SK-N-DZ (cell line): ENCODE measurements at regions not wholly inside any gene's neighbourhood (a gene's known extent, or its start where the extent isn't known, plus 50 kb on each side); places are given as distances from the start of the nearest gene placed in this dataset.
"Not testable (repeated sequence)": the region's sequence is repeated elsewhere in the genome, so short reads cannot be mapped to it uniquely, and the experiment has no call there.

ENCODE experiments used
- DNase-seq: peaks from one replicate; pipeline ENCODE4 v3.0.0-alpha.2; 2015; ENCODE audit warnings: low spot score

DNA sequence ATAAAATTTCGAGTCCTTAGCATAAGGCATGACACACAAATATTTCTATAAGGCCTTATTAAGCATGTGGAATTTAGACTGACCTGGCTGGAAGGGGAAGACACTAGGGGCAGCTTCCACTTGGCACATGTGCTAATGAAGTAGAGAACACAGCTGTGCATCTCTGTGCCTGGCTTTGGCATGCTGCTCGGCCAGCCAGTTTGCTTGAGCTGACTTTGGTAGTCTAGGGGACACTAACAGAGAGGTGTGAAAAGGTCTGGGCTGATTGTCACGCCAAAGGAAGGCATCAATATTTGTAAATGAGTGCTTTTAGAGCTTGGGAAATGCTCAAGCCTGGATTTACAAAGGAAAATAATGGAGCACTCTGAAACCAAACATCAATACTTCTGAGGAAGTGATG, 723.7 kb downstream of the PRELID2 start:
- no peak for DNase-seq

DNA sequence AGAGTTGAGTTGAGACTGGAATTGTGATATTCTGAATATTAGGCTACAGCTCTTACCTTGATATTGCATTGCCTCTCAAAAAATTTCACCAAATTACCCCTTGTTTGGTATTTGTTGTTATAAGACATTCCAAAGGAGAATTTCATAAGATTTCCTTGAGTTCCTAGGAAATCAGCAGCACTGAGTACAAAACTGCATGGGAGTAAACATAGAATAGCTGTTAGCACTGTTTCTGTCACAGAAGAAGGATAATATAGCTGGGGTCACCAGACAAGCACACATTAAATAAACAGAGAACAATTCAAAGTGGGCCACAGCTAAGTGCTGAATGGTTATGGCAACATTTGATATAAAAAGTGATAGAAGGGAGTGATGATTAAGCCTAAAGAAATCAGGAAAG, 724.3 kb downstream of the PRELID2 start:
- no peak for DNase-seq

DNA sequence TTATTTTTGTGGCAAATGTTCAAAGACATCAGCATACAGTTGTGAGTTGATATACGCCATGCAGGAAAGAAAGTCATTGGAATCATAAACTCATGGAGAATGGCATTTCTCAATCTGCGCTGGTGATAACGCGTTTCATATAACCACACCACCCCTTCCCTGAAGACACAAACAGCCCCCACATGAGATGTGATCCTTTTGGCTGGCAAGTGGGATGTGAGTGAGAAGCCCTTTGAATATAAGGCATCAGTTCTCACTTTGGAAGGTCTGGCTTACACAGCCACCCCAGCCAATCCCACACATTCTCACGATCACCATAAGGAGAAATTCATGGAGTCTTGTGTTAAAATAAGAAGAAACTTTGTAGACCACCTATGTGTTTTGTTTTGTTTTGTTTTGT, 725.0 kb downstream of the PRELID2 start:
- DNase-seq, result no peak

DNA sequence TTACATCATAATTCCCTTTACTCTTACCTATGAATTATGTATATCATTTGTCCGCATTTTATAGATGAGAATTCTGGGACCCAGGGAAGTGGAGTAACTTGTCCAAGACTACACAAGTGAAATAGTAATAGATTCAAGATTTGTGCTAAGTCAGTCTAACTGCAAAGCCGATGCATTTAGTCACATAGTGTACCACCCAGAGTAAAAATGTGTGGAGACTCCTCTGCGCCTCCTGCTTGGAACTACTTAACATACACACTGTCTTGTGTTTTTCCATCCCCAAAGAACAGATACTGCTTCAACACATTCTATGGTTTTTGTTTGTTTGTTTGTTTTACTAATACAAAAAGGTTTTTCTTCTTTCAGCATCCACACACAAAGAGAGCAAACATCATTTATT, 729.8 kb downstream of the PRELID2 start:
- DNase-seq, result no peak

DNA sequence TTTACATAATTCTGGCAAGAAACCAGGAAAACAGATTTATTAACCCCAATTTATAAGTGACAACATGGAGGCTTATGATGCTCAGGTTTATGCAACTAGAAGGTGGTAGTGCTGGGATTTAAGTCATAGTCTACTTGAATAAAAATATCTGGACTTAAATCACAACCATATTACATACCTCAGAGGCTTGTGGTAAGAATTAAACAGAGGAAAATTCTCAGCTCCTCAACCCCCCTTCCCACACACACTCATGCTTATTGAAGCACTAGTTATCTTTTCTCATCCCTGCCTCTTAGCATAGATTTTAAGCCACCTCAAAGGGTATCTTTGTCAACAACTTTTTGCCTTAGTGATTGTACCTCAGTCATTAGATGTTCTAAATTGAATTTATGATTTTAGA, 731.0 kb downstream of the PRELID2 start:
- DNase-seq, result no peak

DNA sequence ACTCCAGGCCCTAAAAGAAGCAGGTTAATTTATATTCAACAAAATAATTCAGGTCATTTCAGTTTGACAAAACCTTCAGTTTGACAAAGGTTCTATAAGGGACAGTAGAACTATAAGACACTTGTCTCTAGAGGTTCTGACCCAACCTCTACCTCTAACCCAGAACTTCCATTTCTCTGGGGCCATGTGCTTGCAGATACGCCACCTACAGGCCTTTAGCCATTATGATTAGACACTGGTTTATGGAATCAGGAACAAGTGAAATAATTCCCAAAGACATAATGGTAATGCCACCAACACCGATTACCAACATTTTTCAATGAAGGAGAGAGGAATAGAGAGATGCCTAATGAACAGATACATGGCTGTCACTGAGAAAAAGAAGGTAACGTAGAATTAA, 733.9 kb downstream of the PRELID2 start:
- no peak for DNase-seq

DNA sequence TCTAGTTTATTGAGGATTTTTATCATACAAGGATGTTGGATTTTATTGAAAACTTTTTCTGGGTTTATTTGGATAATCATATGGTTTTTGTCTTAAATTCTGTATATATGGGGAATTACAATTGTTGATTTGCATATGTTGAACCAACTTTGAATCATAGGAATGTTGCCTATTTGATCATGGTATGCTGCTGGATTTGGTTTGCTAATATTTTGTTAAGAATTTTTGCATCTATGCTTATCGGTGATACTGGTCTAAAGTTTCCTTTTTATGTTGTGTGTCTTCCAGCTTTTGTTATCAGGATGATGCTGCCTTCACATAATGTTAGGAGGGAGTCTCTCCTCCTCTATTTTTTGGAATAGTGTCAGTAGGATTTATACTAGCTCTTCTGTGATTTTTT, 745.0 kb downstream of the PRELID2 start:
- DNase-seq, result no peak

DNA sequence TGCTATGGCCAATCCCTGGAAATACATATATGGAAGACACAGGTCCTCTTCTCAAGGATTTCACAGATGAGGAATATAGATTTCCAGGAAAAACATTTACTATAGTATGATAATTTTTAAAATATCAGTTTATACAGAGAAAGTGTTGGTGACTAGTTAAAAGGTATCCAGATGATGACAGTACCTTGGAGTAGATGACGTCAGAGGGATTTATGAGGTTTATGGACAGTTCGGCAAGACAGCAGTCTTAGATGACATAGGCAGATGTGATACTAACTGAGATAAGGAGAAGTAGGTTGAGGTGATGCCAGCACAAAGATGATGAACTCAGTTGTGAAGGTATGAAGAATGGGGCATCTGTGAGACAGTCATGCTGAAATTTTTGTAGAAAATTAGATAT, 750.3 kb downstream of the PRELID2 start:
- no peak for DNase-seq

DNA sequence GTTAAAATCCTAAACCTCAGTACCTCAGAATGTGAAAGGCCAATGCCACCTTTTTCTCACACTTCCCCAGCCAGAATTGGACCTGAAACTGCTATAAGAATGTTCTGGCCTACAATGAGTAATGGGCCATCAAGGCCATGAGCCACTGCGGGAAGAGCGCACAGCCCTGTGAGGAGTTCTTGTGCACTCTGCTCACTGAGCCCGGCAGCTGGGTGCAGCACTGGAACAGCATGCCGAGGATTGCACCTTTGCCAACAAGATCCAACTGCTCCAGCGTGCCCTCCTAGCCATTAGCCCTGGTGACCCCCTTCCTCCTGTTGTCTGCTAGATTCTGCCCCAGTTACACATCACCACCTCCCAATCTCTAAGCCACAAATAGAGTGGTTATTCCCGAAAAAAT, 758.1 kb downstream of the PRELID2 start:
- DNase-seq, result no peak

DNA sequence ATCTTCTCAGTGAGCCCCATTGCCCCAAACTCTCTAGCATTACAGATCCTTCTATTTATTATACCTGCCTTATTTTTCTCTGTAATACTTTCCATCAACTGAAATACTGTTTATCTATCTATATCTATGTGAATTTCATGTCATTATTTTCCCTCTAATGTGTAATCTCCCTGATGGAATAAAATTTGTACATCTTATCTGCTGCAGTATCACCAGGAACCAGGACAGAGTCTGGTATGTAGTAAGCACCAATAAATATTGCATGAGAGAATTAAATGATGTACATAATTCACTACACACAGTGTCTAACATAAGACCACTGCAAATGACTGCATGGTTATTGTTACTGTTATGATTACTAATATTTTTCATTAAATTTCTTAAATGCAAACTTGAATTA, 759.1 kb downstream of the PRELID2 start:
- no peak for DNase-seq

DNA sequence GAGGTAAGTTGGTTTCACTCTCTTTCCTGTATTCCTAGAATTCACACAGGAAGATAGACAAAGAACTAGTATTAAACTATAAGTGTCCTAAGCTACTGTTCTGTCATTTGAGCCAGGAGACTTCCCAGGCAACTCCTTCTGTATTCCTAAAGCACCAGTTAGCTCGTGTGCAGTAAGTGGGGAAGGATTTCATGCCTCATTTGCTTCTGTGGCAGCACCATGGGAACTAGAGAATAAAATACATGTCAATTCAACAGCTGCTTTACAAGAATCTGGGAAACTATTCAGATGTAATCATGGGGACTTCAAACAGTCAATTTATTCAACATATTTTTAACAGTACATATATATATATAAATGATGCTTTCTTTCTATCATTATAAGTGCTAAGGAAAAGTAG, 762.3 kb downstream of the PRELID2 start:
- no peak for DNase-seq

DNA sequence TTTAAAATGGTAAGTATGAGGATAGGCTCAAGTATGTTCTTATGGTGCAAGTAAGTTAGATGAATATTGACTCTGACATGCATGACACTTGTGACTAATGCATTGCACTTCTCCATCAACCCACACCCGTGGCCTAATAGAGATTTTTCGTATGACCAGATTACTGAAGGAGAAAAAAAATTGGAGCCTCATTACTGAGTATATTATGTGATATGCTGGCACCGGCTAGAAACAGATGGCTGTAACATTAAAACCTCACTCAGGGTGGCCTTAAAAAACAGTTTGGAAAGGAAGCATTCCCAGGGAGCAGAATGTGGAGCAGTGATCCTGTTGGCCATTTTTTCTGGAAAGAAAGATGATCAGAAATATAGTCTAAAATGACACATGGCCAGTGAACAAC, 766.4 kb downstream of the PRELID2 start:
- DNase-seq, result no peak

DNA sequence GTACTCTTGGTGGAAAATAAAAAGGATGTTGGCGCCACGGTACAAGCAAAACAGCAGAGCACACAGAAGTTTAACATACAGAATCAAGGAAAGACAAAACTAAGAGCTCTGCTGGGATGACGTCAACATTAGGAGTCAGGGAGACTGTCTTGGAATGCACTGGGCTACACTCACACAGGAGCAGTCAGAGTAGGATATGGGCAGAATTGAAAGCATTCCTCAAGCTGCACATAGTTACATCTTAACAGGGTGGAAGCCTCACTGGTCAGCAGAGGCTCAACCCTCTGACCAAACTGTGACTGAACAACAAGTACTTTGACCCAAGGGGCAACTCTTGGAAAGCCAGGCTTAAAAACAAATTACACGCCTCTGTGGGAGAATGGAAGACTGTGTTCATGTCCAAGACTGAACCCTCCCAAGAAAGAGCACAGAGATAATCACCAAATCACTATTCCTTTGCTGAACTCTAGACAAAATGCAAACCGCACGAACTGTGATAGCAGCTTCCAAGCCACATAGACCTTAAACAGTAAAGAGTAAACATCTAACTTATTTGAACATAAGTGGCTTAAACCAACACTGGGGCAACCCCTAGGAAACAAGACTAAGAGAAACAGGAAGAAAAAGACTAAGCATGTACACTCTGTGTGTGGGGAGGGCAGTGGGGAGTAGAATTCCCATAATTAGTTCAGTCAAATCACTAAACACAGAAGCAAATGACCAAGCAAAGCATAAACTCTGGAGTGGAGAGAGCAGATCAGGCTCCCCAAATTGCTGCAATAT, 772.7 kb downstream of the PRELID2 start:
- no peak for DNase-seq

DNA sequence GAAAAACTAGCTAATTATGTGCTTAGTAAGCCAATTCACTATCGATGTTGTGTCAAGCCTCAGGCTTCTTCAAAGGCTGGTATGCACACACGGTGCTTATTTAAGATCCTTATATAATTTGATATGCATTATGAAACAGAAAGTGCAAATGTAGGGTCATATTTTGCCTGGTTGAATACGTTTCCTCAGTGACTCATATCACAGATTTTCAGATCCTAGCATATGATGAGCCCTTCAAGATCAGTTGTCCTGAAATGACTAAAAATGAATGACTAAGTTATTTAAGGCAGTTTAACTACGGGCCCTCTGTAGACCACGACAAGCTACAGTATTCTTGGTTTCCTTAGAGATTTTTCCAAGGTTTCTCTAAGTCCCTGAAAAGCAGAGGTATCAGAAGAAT, 778.3 kb downstream of the PRELID2 start:
- DNase-seq, result no peak

DNA sequence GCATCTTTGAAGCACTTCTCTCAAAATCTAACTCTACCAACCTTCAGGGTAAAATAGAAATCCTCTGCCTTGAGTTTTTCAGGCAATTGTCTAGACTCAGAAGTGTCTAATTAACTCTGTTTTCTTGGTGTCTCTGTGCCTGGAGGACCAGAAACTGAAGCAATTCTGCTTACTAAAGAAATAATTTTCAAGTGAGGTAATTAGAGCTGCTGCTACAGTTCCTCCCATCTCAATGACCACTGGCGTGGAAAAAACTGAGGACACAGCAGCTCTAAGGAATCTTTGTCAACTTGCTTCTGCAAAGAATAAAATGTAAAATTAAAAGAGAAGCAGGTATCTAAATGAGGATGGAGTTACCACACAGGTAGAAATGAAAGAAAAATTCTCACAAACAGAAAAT, 785.0 kb downstream of the PRELID2 start:
- no peak for DNase-seq

DNA sequence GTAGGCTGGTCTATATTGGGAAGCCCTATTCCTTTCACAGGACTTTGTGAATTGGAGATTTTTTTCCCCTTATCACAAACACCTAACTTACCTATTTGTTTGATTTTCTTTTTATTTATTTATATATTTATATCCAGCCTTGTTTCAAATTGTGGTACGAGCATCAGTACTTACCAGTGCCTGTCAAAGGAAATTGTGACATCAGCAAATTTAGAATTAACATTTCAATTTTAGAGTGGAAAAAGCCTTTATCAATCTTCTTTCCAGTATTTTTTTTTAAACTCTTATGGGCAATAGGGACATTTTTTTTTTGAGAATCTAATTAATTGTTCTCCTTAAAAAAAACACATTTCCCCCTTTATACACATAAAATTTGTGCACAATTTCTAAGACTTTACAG, 790.2 kb downstream of the PRELID2 start:
- no peak for DNase-seq

DNA sequence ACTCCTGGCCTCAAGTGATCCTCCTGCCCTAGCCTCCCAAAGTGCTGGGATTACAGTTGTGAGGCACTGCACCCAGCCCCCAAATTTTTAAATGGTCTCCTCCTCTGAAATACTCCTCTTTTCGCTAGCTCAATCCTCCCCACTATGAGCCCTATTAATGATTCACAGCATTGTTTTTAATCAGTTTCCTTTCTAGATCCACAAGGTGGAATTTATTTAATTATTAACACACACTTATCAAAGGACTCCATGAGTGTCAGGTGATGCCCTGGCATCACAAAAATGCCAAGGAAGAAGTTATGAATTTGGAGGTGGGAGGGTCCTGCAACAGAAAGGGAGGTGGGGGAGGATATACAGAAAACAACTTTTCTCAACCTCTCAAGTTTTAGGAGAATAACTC, 806.5 kb downstream of the PRELID2 start:
- DNase-seq, result no peak

DNA sequence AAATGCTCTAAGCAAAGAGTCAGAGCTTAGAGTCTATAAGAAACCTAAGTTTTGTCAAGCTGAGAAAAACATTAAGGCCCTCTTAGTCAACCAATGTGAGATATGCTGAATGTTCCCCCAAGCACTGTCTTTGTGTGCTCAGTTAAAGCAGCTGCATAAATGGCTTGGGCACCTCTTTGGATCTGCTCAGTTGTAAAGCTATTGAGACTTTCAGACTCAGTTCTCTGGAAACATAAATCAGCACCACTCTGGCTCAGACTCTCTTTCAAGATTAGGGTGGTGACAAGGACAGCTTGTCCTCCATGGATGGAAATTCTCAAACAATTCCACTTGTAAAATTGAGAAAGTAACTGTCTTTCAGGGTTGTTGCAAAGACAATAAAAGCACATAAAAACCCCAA, 807.9 kb downstream of the PRELID2 start:
- DNase-seq, result no peak

DNA sequence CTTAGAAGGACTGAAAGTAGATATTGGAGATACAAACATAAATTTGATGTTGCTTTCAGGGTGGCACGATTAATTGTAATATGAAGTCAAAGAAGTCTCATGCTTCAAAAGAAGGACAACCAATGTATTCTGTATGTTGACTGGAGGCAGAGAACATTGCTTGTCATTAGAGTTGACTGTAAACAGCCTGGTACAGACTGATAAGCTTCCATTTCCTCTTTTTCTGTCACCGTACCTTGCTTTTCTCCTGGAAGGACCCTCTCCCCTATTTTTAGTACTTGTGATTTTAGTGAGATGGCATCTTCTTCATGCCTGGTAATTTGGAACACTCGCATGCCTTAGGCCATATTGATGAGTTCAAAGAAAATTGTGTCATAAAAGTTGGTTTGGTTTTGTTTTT, 809.4 kb downstream of the PRELID2 start:
- DNase-seq, result no peak

DNA sequence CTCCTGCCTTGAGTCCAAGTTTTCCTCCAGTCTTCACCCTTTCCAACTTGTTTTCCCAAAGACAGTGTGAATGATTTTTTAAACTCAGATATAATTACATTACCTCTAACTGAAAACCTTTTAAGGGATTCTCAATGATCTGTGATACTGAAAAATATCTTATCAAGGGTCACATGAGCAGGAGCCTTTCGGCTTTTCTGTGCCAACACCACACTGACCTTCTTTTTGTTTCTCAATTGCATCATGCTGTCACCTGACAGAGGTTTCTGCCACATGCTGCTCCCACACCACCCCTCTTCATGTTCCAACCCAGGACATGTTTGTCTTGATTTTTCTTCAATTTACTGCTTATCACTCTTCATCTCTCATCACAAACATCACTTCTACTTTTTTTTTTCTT, 820.0 kb downstream of the PRELID2 start:
- DNase-seq, result peak; percentile 62

DNA sequence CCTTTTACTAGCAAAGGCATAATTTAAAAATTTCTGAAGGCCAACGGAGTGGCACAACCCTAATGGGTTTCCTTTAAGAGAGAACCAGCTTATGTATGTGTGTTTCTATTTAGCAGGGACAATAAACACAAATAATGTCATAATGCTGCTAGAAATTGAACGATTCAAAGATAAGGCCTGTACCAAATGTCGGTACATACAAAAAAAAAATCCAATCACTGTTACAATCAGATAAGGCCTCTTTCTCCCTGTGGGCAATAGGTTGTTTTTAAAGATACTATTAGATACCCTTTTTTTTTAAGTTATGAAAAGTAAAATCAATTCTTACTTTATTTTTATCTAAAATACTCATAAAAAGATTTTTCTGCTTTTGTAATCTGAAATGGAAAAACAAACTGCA, 821.0 kb downstream of the PRELID2 start:
- DNase-seq, result peak; percentile 48

DNA sequence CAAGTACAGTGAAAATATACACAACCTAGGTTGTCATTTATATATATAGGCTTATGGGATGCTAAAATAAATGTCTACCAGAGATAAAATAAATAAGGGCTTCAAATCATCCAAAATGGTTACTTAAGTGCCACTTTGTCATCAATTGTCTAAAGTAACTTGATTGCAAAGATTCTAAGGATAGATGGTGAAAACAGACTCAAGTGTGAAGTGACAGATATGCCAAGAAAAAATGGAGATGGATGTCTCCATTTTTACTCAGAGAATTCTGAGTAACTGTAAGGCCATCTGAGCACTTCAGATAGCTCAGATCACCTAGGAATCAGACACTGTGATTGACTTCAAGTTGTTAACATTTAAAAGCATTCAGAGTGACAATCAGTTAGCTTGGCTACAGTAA, 824.3 kb downstream of the PRELID2 start:
- DNase-seq, result peak; percentile 75

DNA sequence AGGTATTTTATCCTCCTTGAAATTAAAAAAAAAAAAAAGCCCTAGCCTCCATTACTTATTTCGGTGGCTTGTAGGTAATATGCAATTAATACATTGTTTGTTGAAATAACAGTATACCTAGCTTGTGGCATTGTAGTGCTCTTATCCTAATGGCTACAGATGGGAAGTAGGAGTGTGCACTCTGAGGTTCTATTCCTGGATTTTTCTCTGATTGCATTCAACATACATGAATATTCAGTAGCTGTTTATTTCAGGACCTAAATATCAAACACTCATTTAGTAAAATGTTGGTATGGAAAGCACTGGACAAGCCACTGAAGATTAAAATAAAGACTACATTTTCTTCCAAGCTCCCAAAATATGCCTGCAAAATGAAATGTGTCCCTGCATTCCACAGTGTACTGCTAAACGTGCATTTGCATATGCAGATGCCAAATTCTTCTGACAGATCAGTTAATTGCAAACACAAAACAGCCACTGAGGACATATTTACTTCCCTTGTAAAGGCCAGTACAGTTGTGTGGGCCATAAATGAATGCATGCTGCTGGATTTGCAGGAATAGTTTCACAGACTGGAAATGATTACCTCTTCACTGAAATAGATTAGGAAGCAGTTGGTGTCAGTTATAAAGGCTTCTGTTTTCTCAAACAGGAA, 826.1 kb downstream of the PRELID2 start:
- no peak for DNase-seq

DNA sequence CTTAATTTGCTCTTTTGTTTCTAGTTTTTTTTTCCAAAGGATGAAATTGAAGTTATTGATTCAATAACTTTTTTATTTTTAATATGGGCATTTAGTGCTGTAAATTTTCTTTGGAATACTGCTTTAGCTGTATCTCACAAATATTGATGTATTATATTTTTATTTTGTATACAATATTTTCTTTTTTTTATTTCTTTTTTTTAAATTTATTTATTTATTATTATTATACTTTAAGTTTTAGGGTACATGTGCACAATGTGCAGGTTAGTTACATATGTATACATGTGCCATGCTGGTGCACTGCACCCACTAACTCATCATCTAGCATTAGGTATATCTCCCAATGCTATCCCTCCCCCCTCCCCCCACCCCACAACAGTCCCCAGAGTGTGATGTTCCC, 823.7 kb downstream of the KCTD16 start:
- DNase-seq, result not testable (repeated sequence)
